ENCODE measurements at regions not wholly inside any gene's neighbourhood (a gene's known extent, or its start where the extent isn't known, plus 50 kb on each side); places are given as distances from the start of the nearest gene placed in this dataset.

- TF ChIP-seq, protein P1, sequence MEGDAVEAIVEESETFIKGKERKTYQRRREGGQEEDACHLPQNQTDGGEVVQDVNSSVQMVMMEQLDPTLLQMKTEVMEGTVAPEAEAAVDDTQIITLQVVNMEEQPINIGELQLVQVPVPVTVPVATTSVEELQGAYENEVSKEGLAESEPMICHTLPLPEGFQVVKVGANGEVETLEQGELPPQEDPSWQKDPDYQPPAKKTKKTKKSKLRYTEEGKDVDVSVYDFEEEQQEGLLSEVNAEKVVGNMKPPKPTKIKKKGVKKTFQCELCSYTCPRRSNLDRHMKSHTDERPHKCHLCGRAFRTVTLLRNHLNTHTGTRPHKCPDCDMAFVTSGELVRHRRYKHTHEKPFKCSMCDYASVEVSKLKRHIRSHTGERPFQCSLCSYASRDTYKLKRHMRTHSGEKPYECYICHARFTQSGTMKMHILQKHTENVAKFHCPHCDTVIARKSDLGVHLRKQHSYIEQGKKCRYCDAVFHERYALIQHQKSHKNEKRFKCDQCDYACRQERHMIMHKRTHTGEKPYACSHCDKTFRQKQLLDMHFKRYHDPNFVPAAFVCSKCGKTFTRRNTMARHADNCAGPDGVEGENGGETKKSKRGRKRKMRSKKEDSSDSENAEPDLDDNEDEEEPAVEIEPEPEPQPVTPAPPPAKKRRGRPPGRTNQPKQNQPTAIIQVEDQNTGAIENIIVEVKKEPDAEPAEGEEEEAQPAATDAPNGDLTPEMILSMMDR (IDR thresholded peaks at IDR 0.05; ENCODE audit: low read length): no peak
- no peak for TF ChIP-seq EZH2 (IDR thresholded peaks at IDR 0.05; ENCODE audit: borderline replicate concordance, low read length)
- no peaks in the 10 kb centered on the region for H3K27me3 ChIP-seq (ENCODE audit: insufficient read depth, low read length)
- no peaks in the 10 kb centered on the region for H3K36me3 ChIP-seq (ENCODE audit: insufficient read depth, low read length)
Observed at GRCh38 chr10:108620821-108621534, 1302.3 kb downstream of the XPNPEP1 start.

DNA sequence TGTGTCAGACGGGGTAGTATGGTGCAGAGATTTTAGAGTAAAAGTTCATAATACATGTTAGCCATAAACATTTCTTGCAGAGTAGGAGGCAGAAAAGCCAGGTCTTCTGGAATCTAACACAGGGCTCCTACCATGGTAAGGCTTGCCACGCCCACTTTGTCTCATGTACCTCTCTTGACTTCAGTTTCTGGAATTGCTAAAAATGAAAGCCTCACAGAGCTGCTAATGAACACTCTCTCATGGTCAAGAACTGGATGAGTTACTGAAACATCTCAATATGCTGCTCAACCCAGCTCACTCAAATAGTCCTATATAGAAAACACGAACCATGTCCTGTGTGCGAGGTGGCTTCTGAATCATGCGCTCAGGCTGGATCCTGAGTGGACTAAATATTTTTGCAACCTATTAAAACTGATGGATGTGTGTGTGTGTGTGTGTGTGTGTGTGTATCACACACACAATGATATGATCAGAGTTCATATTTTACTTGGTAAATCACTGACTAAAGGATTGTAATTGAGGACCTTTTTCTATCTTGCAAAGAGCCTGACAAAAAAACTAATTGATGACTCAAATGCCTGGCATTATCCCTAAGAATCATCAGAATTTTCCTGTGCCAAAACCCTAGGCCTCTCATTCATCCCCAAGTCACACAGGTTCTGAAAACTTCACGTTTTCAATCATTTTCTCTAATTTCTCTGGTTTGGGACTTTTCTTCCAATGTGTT, 1306.6 kb downstream of the XPNPEP1 start:
- no peak for TF ChIP-seq EZH2 (IDR thresholded peaks at IDR 0.05; ENCODE audit: borderline replicate concordance, low read length)
- TF ChIP-seq, protein P1 (IDR thresholded peaks at IDR 0.05; ENCODE audit: low read length): no peak
- Histone ChIP-seq H3K4me3 (ENCODE audit: low read depth, low read length, poor library complexity, severe bottlenecking) (no peak overlapping the region), H2AFZ (ENCODE audit: low read length) (no peak overlapping the region), H3K4me2 (ENCODE audit: low read length) (no peak overlapping the region), H3K9ac (ENCODE audit: low read length) (no peak overlapping the region), H3F3A (ENCODE audit: insufficient read depth, low read length) (no peaks in the 10 kb centered on the region), H3K27me3 (ENCODE audit: insufficient read depth, low read length) (no peaks in the 10 kb centered on the region), H4K20me1 (ENCODE audit: insufficient read depth, low read length) (no peaks in the 10 kb centered on the region), H3K9me2 (ENCODE audit: low read depth, low read length) (no peaks in the 10 kb centered on the region), H3K27ac (ENCODE audit: low read depth, low read length, poor library complexity, severe bottlenecking) (no peak overlapping the region), H3K9me3 (ENCODE audit: low read length) (no peaks in the 10 kb centered on the region), H3K4me1 (ENCODE audit: insufficient read depth, low read length, severe bottlenecking) (no peaks in the 10 kb centered on the region), H3K79me2 (ENCODE audit: insufficient read depth, low read length) (no peaks in the 10 kb centered on the region), H3K36me3 (ENCODE audit: insufficient read depth, low read length) (no peaks in the 10 kb centered on the region)

More at GRCh38 chr10:108620821-108621534, 1302.3 kb downstream of the XPNPEP1 start:
- Histone ChIP-seq H3F3A (ENCODE audit: insufficient read depth, low read length) (no peaks in the 10 kb centered on the region), H2AFZ (ENCODE audit: low read length) (no peak overlapping the region), H3K79me2 (ENCODE audit: insufficient read depth, low read length) (no peaks in the 10 kb centered on the region), H3K4me1 (ENCODE audit: insufficient read depth, low read length, severe bottlenecking) (no peaks in the 10 kb centered on the region), H3K9ac (ENCODE audit: low read length) (no peak overlapping the region), H3K9me3 (ENCODE audit: low read length) (no peaks in the 10 kb centered on the region), H3K4me2 (ENCODE audit: low read length) (no peak overlapping the region), H3K27ac (ENCODE audit: low read depth, low read length, poor library complexity, severe bottlenecking) (no peak overlapping the region), H3K9me2 (ENCODE audit: low read depth, low read length) (no peaks in the 10 kb centered on the region), H3K4me3 (ENCODE audit: low read depth, low read length, poor library complexity, severe bottlenecking) (no peak overlapping the region), H4K20me1 (ENCODE audit: insufficient read depth, low read length) (no peaks in the 10 kb centered on the region)

GRCh38 chr10:108615576-108616320, 1307.6 kb downstream of the XPNPEP1 start:
- Histone ChIP-seq H3F3A (ENCODE audit: insufficient read depth, low read length) (no peaks in the 10 kb centered on the region), H3K4me1 (ENCODE audit: insufficient read depth, low read length, severe bottlenecking) (no peaks in the 10 kb centered on the region), H3K4me3 (ENCODE audit: low read depth, low read length, poor library complexity, severe bottlenecking) (no peak overlapping the region), H4K20me1 (ENCODE audit: insufficient read depth, low read length) (no peaks in the 10 kb centered on the region), H3K27ac (ENCODE audit: low read depth, low read length, poor library complexity, severe bottlenecking) (no peak overlapping the region), H3K36me3 (ENCODE audit: insufficient read depth, low read length) (no peaks in the 10 kb centered on the region), H2AFZ (ENCODE audit: low read length) (no peak overlapping the region), H3K27me3 (ENCODE audit: insufficient read depth, low read length) (no peaks in the 10 kb centered on the region), H3K9ac (ENCODE audit: low read length) (no peak overlapping the region), H3K4me2 (ENCODE audit: low read length) (no peak overlapping the region), H3K9me3 (ENCODE audit: low read length) (no peaks in the 10 kb centered on the region), H3K79me2 (ENCODE audit: insufficient read depth, low read length) (no peaks in the 10 kb centered on the region), H3K9me2 (ENCODE audit: low read depth, low read length) (no peaks in the 10 kb centered on the region)
- no peak for TF ChIP-seq EZH2 (IDR thresholded peaks at IDR 0.05; ENCODE audit: borderline replicate concordance, low read length)
- TF ChIP-seq, protein P1 (IDR thresholded peaks at IDR 0.05; ENCODE audit: low read length): no peak

All from OCI-LY1 (cell line).